ENCODE measurements at regions not wholly inside any gene's neighbourhood (a gene's known extent, or its start where the extent isn't known, plus 50 kb on each side); places are given as distances from the start of the nearest gene placed in this dataset.

DNA sequence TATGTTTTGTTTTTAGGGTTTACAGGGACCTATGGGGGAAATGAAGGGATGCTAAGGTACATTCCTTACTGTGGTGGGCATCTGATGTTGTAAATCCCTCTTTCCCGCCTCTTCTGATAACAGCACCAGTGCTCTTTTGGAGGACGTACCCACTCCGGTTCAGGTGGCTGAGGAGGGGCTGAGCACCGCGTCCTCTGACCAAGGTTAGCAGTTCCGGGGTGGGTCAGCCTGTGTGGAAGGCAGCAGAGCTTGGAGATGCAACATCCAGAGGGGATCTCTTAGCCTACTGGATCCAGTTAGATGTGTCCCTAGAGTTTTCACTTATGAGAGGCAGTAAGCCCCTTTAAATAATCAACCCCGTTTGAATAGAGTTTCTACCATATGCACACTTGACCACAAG, 135.3 kb upstream of the KCNG1 start:
- TF ChIP-seq, protein P1, sequence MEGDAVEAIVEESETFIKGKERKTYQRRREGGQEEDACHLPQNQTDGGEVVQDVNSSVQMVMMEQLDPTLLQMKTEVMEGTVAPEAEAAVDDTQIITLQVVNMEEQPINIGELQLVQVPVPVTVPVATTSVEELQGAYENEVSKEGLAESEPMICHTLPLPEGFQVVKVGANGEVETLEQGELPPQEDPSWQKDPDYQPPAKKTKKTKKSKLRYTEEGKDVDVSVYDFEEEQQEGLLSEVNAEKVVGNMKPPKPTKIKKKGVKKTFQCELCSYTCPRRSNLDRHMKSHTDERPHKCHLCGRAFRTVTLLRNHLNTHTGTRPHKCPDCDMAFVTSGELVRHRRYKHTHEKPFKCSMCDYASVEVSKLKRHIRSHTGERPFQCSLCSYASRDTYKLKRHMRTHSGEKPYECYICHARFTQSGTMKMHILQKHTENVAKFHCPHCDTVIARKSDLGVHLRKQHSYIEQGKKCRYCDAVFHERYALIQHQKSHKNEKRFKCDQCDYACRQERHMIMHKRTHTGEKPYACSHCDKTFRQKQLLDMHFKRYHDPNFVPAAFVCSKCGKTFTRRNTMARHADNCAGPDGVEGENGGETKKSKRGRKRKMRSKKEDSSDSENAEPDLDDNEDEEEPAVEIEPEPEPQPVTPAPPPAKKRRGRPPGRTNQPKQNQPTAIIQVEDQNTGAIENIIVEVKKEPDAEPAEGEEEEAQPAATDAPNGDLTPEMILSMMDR (IDR thresholded peaks at IDR 0.05), result no peak
- no peak for TF ChIP-seq POLR2A (IDR thresholded peaks at IDR 0.05)
- DNase-seq (ENCODE audit: low spot score in 2 of 2), result no peak
- WGBS, 2 donors, result 84 to 87% methylated on average over 7 of the region's 7 CpGs
- intact Hi-C loops (cut with DNase I; ENCODE audit: low total_unique reads), result no loop called here
- no peak overlapping the region for H3K4me3 ChIP-seq (ENCODE audit: low read depth, poor library complexity, severe bottlenecking)

DNA sequence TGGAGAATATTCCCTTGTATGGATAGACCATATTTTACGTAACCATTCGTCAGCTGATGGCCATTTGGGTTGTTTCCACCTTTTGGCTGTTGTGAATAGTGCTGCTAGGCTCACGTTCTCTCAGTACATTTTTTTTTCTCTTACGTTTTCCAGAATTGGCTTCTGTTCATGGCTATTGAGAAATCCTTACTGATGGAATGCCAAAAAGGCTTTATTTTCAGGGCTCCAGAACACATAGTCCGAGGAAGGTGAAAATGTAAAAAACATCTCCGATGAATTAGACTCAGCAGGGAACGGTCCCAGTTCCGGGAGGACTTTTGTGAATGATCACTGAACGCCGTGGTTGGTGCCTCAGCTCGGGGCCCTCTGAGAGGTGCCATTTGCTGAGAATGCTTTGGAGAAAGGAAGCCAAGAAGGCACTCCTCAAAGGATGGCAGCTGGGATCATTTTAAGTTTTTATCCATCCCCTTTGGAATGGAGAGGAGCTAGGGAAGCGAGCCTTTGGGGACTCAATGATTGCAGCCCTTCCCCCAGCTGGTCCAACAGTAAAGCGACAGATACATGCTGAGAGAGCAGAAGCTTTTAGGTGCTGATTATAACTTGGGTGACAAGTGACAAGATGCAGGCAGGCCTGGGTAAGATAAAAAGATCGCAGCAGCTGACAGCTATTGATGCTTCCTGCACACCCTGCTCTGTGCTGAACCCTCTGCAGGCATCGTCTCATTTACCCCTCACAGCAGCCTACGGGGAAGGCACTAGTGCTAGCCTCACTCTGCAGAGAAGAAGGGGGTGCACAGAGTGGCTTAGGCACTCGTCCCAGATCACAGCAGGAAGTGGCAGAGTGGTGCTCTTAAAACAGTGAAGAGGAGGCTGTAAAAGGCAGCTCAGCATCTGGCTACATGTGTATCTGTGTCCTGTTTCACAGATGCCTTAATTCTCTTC, 133.4 kb upstream of the KCNG1 start:
- no peak for DNase-seq (ENCODE audit: low spot score in 2 of 2)
- WGBS, 2 donors, result 31 to 32% methylated on average over 17 of the region's 17 CpGs
- TF ChIP-seq, protein P1 (IDR thresholded peaks at IDR 0.05), result no peak
- no peak for TF ChIP-seq POLR2A (IDR thresholded peaks at IDR 0.05)
- H3K4me3 ChIP-seq (ENCODE audit: low read depth, poor library complexity, severe bottlenecking), result no peak overlapping the region
- intact Hi-C loops (cut with DNase I; ENCODE audit: low total_unique reads), result no loop called here

DNA sequence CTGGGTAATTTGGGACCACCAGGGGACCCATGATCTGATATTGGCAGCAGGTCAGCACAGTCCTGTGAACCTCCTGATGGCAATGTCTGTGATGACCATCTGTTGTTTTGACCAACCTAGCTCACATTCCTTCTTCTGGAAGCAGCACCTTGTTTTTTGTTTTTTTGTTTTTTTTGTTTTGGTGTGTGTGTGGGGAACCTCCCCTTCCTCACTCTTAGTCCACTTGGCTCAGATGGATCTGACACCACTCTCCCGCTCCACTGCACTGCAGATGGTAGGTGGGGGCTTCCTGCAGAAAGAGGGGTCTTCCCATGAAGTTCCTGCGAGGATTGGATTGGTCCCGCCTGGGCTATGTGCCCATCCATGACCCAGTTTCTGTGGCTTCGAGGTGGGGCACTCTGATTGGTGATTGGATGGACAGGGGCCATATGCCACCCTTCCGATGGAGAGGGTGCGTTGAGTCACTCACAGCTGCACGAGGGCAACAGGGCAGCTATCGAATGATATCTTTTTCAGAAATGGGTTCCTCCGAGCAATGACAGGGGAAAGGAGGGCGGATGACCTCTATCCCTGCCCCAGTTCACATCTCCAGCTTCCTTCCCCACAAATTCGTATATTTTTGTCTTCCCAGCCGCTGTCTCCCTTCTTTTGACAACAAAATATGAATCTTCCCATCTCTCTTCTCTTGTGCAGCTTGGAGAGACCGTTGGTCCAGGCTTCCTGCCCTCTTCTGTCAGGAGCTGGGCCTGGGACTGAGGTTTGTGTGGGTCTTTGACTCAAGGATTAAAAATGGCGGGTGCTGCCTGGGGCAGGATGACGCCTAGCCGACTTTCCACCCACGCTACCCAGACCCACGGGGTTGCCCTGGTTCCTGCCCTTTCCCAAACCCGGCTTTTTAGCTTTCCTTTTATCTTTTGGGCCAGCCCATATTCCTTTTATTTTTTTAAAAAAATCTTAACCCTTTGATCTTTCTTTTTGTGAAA, 132.1 kb upstream of the KCNG1 start:
- intact Hi-C loops (cut with DNase I; ENCODE audit: low total_unique reads), result no loop called here
- TF ChIP-seq, protein P1 (IDR thresholded peaks at IDR 0.05), result no peak
- TF ChIP-seq POLR2A (IDR thresholded peaks at IDR 0.05), result no peak
- 83 to 84% methylated on average over 19 of the region's 19 CpGs for WGBS, 2 donors
- no peak for DNase-seq (ENCODE audit: low spot score in 2 of 2)
- no peak overlapping the region for H3K4me3 ChIP-seq (ENCODE audit: low read depth, poor library complexity, severe bottlenecking)

DNA sequence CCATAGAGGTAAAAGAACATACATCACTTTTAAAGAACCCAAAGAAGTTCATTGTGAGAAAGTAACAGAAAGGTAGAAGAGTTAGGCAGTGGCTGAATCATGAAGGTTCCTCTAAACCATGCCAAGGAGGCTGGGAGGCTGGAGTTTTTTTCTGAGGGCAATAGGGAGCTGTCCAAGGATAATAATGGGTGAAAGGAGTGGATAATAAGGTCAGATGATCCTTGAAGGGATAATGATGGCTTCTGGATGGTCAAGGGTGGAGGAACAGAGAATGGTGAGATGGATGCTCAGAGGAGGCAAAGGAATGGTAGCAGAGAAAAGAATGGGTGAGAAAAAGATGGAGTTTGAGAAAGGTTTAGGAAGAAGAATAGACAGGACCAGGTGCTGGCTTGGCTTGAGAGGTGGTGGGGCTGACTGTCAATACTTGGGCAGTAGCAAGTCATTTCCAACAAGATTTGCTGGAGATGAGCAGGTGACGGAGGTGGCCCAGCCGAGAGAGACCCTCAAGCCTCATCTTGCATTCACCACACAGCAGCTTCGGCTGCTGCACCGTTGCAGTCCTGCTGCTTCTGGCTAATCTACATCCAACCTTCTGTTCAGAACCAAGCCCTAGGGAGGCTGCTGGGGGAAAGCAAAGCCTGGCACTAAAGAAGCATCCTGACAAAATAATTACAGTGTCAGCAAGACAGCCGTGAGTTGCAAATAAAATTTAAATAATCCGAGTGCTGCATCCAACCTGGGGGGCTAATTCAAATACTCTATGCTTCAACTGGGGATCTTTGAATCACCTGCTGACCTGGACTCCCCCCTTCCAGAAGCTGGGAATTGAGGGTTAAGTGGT, 131.2 kb upstream of the KCNG1 start:
- WGBS, 2 donors, result 71 to 75% methylated on average over 6 of the region's 6 CpGs
- intact Hi-C loops (cut with DNase I; ENCODE audit: low total_unique reads), result no loop called here
- no peak for DNase-seq (ENCODE audit: low spot score in 2 of 2)
- TF ChIP-seq, protein P1 (IDR thresholded peaks at IDR 0.05), result no peak
- no peak for TF ChIP-seq POLR2A (IDR thresholded peaks at IDR 0.05)
- no peak overlapping the region for H3K4me3 ChIP-seq (ENCODE audit: low read depth, poor library complexity, severe bottlenecking)

DNA sequence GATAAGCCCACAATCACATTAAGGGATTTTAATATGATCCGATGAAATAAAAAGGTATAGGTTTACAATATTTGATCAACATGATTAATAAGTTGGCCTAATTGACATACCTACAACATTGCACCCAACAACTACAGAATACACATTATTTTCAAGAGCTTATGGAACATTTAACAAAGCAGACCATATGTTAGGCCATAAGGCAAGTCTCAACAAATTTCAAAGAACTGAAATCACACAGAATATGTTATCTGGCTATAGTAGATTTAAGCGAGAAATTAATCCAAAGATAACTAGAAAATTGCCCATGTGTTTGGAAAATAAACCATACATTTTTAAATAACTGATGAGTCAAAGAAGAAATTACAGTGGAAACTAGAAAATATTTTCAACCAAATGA, 126.0 kb upstream of the KCNG1 start:
- intact Hi-C loops (cut with DNase I; ENCODE audit: low total_unique reads), result no loop called here
- no peak for TF ChIP-seq POLR2A (IDR thresholded peaks at IDR 0.05)
- TF ChIP-seq, protein P1 (IDR thresholded peaks at IDR 0.05), result no peak
- WGBS, 2 donors, result 84 to 92% methylated on average over 2 of the region's 2 CpGs
- no peak overlapping the region for H3K4me3 ChIP-seq (ENCODE audit: low read depth, poor library complexity, severe bottlenecking)
- DNase-seq (ENCODE audit: low spot score in 2 of 2), result no peak

Measured in lower leg skin (tissue), 4 donors.